B cell (primary cell): ENCODE measurements at regions not wholly inside any gene's neighbourhood (a gene's known extent, or its start where the extent isn't known, plus 50 kb on each side); places are given as distances from the start of the nearest gene placed in this dataset.

ENCODE experiments used
- ATAC-seq: fragments of 200-7000 bp; cut with Tn5 transposase; one replicate; pipeline ENCODE4 v1.10.0; 2021; ENCODE audit warnings: low read depth, mild to moderate bottlenecking, moderate number of reproducible peaks, moderate library complexity
- CTCF ChIA-PET: fragments of 350-600 bp; sonication (Branson Sonifier 250); formaldehyde crosslinking; loops from one replicate; lab custom pipeline; 2021; ENCODE audit warnings: antibody characterized with exemption, inconsistent platforms; lab: Charles Lee
- POLR2A ChIA-PET: fragments of 350-600 bp; sonication (Branson Sonifier 250); formaldehyde crosslinking; loops from one replicate; lab custom pipeline; 2021; ENCODE audit warnings: antibody characterized with exemption; lab: Charles Lee
- DNase-seq: peaks from one replicate; pipeline ENCODE4 v3.0.0; 2013
- H2AFZ ChIP-seq: 2 replicates; pipeline ENCODE4 v1.6.1; 2012; ENCODE audit warnings: mild to moderate bottlenecking, low read depth, low read length; ENCODE audit not compliant: insufficient read depth, poor library complexity, severe bottlenecking
- H3K27ac ChIP-seq, 2 donors: 1 replicate in 1 of 2; 2 replicates in 1 of 2; pipeline ENCODE4 v1.5.1; 2012 to 2013; ENCODE audit warnings: low read length in 2 of 2, mild to moderate bottlenecking in 2 of 2, moderate library complexity in 1 of 2
- H3K27me3 ChIP-seq, 4 experiments: fragments of 200-600 bp in 1 of 4; sonication (generic) in 1 of 4; replicated peaks in 1 of 4; 1 replicate in 2 of 4; 2 replicates in 2 of 4; pipeline versions ENCODE4 v1.6.1 to v1.7.0; 2013 to 2016; ENCODE audit warnings: low read length in 3 of 4, mild to moderate bottlenecking in 2 of 4, mixed read lengths in 1 of 4, moderate library complexity in 1 of 4; ENCODE audit not compliant: insufficient read depth in 4 of 4, control insufficient read depth in 3 of 4; ENCODE audit errors: control extremely low read depth in 1 of 4
- H3K36me3 ChIP-seq, 2 experiments: replicated peaks in 1 of 2; 1 replicate in 1 of 2; 2 replicates in 1 of 2; pipeline versions ENCODE4 v1.6.1 to v1.7.1; 2013; ENCODE audit warnings: low read length in 1 of 2; ENCODE audit not compliant: insufficient read depth in 2 of 2, control insufficient read depth in 1 of 2; ENCODE audit errors: control extremely low read depth in 1 of 2, extremely low read depth in 1 of 2
- H3K4me1 ChIP-seq, 2 donors: fragments of 200-600 bp in 1 of 2; sonication (generic) in 1 of 2; 1 replicate in 1 of 2; 2 replicates in 1 of 2; pipeline versions ENCODE4 v1.5.1 to v1.6.1; 2013 to 2017; ENCODE audit warnings: low read length in 2 of 2; ENCODE audit not compliant: control insufficient read depth in 2 of 2, insufficient read depth in 2 of 2
- H3K4me2 ChIP-seq: replicated peaks from 2 replicates; pipeline ENCODE3; 2012; ENCODE audit warnings: mild to moderate bottlenecking, low read depth, low read length; ENCODE audit not compliant: poor library complexity, severe bottlenecking
- H3K4me3 ChIP-seq, 5 experiments: fragments of 200-600 bp in 1 of 5; sonication (generic) in 1 of 5; 1 replicate in 3 of 5; 2 replicates in 2 of 5; pipeline versions ENCODE4 v1.5.1 to v1.7.0; 2011 to 2016; ENCODE audit warnings: low read length in 4 of 5, mild to moderate bottlenecking in 4 of 5, low read depth in 2 of 5, control low read depth in 1 of 5, moderate library complexity in 1 of 5; ENCODE audit not compliant: insufficient read depth in 1 of 5; ENCODE audit errors: control extremely low read depth in 1 of 5, extremely low read depth in 1 of 5
- H3K79me2 ChIP-seq: fragments of 200-600 bp; sonication (generic); one replicate; pipeline ENCODE4 v1.6.0; 2016; ENCODE audit warnings: low read length; ENCODE audit not compliant: control insufficient read depth, insufficient read depth
- H3K9ac ChIP-seq: fragments of 200-600 bp; sonication (generic); 2 replicates; pipeline ENCODE4 v1.6.1; 2017; ENCODE audit warnings: mild to moderate bottlenecking, low read length, moderate library complexity
- H3K9me3 ChIP-seq, 3 donors: one replicate each; pipeline versions ENCODE4 v1.6.1 to v1.7.1; 2013; ENCODE audit warnings: low read length in 2 of 3; ENCODE audit not compliant: control insufficient read depth in 2 of 3, insufficient read depth in 1 of 3; ENCODE audit errors: control extremely low read depth in 1 of 3
- H4K20me1 ChIP-seq: 2 replicates; pipeline ENCODE4 v1.6.0; 2012; ENCODE audit warnings: mild to moderate bottlenecking, low read length; ENCODE audit not compliant: insufficient read depth, control insufficient read depth, poor library complexity, severe bottlenecking
- H3K27ac Mint-ChIP-seq: one replicate; pipeline ENCODE4 v1.8.0; 2021; ENCODE audit warnings: mixed read lengths
- H3K27me3 Mint-ChIP-seq: one replicate; pipeline ENCODE4 v1.8.0; 2021; ENCODE audit warnings: mixed read lengths
- H3K4me1 Mint-ChIP-seq: one replicate; pipeline ENCODE4 v1.8.0; 2021; ENCODE audit warnings: mixed read lengths
- H3K4me3 Mint-ChIP-seq: one replicate; pipeline ENCODE4 v1.8.0; 2021; ENCODE audit warnings: mixed read lengths
- H3K9me3 Mint-ChIP-seq: one replicate; pipeline ENCODE4 v1.8.0; 2022; ENCODE audit warnings: mixed read lengths; ENCODE audit not compliant: insufficient read depth
- CTCF ChIP-seq: fragments of 200-600 bp; IDR thresholded peaks from one replicate; pipeline ENCODE4 v1.8.0; 2022; ENCODE audit warnings: antibody characterized with exemption, mild to moderate bottlenecking
- EZH2 ChIP-seq: IDR thresholded peaks from 2 replicates; pipeline ENCODE4 v1.6.1; 2012; ENCODE audit warnings: borderline replicate concordance, low read depth, mild to moderate bottlenecking, moderate library complexity, low read length; ENCODE audit not compliant: insufficient read depth, poor library complexity, severe bottlenecking
- WGBS: methylation state at CpG from one replicate; pipeline ENCODE4 v1.1.5; 2013; ENCODE audit warnings: missing lambda C conversion rate; ENCODE audit not compliant: insufficient coverage; 5-methylcytosine and 5-hydroxymethylcytosine counted together
- intact Hi-C: fragments of 100-400 bp; cut with micrococcal nuclease; formaldehyde crosslinking; loops from one replicate; pipeline ENCODE4 v1.10.0; 2022

DNA sequence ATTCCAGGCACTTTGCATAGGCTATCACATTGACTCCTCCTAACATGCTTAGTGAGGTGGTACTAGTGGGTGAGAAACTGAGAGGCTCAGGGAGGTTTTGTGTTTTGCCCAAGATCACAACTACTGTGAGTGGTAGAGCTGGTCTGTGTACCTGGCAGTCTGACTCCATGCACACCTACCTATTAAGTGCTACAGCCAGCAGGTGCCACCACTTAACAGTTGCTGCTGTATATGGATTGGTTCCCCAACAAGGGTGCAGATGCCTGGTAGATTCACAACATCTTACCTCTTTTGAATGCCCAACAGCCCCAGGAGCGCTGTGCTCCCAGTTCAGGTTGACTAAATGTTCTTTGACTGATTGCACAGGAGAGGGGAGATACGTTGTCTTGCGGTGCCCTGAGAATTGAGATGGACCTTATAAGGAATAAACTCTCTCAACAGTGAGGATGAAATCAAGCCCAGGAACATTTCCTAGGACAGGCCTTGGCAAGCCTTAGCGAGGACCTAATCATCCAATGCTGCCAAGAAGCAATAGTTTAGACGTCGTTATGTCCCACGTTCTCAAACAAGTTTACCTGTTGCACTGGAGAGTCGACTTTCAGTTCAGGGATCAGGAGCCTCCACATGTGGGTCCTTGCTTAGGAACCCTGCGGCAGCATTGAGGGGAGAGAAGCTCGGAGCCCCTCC, 78.9 kb upstream of the F3 start:
- Histone ChIP-seq H2AFZ (no peak overlapping the region), H3K4me1 (no peaks in the 10 kb centered on the region), H3K4me2 (no peak overlapping the region), H3K27ac (no peak overlapping the region), H3K79me2 (no peaks in the 10 kb centered on the region), H4K20me1 (no peaks in the 10 kb centered on the region), H3K4me3 (no peak overlapping the region), H3K9me3 (peaks cover 0 to 7% (median 0%) of the 10 kb centered on the region in 3 donors), H3K36me3 (no peaks in the 10 kb centered on the region), H3K9ac (no peak overlapping the region), H3K27me3 (peaks cover 0 to 4% (median 0%) of the 10 kb centered on the region in 4 experiments)
- 93% methylated on average over 7 of the region's 10 CpGs for WGBS
- ATAC-seq (no peak), DNase-seq (no peak)
- ChIA-PET POLR2A (no interaction called here), CTCF (no interaction called here)
- intact Hi-C loops = no loop called here
- Mint-ChIP-seq H3K27me3 (peaks cover 7% of the 10 kb centered on the region), H3K4me1 (no peaks in the 10 kb centered on the region), H3K9me3 (peaks cover 8% of the 10 kb centered on the region), H3K27ac (no peak overlapping the region), H3K4me3 (no peak overlapping the region)
- TF ChIP-seq CTCF (no peak), EZH2 (no peak)

GRCh38 chr1:94619731-94620130, 78.2 kb upstream of the F3 start:
- H3K4me2 ChIP-seq = no peak overlapping the region
- CTCF ChIA-PET = no interaction called here
- DNase-seq = no peak

More at GRCh38 chr1:94619731-94620130, 78.2 kb upstream of the F3 start:
- POLR2A ChIA-PET = no interaction called here
- Mint-ChIP-seq H3K27me3 (peaks cover 7% of the 10 kb centered on the region), H3K4me1 (no peaks in the 10 kb centered on the region), H3K27ac (no peak overlapping the region), H3K4me3 (no peak overlapping the region), H3K9me3 (peaks cover 8% of the 10 kb centered on the region)
- TF ChIP-seq CTCF (no peak), EZH2 (no peak)
- Histone ChIP-seq H3K79me2 (no peaks in the 10 kb centered on the region), H3K9ac (no peak overlapping the region), H3K4me1 (no peaks in the 10 kb centered on the region), H3K4me3 (no peak overlapping the region), H4K20me1 (no peaks in the 10 kb centered on the region), H3K27me3 (peaks cover 0 to 4% (median 0%) of the 10 kb centered on the region in 4 experiments), H3K9me3 (peaks cover 0 to 7% (median 0%) of the 10 kb centered on the region in 3 donors), H3K36me3 (no peaks in the 10 kb centered on the region), H3K27ac (no peak overlapping the region), H2AFZ (no peak overlapping the region)
- no peak for ATAC-seq
- intact Hi-C loops = no loop called here
- no CpG with 5 or more reads among the region's 1 CpG for WGBS
